GM18907 (cell line): ENCODE measurements at regions not wholly inside any gene's neighbourhood (a gene's known extent, or its start where the extent isn't known, plus 50 kb on each side); places are given as distances from the start of the nearest gene placed in this dataset.
"Not testable (repeated sequence)": the region's sequence is repeated elsewhere in the genome, so short reads cannot be mapped to it uniquely, and the experiment has no call there.

Experiments used
- ATAC-seq: cut with Tn5 transposase; IDR thresholded peaks from one replicate; pipeline ENCODE4 v1.9.1; 2021; ENCODE audit warnings: mild to moderate bottlenecking, moderate library complexity; ENCODE audit not compliant: unreplicated experiment

- ATAC-seq = no peak
Observed at GRCh38 chr2:142509401-142509800, 368.1 kb upstream of the KYNU start.

DNA sequence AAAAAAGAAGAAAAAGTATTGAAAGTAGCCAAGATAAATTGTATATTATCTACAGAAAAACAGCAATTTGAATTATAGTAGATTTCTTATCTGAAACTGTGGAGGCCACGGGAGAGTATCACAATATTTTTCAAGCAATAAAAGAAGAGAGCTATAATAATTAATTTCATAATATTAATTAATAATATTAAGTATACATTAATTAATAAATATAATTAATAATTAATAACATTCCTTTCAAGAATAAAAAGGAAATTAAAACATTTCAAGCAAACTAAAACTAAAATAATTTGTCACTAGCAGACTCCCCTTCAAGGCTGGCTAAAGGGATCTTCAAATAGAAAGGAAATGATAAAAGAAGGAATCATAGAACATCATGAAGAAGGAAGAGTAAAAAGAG lies 372.7 kb upstream of the KYNU start:
- no peak for ATAC-seq

GRCh38 chr2:142502402-142502801 lies 371.6 kb upstream of the LRP1B start:
- no peak for ATAC-seq

GRCh38 chr2:142495141-142495540 lies 364.3 kb upstream of the LRP1B start:
- no peak for ATAC-seq

DNA sequence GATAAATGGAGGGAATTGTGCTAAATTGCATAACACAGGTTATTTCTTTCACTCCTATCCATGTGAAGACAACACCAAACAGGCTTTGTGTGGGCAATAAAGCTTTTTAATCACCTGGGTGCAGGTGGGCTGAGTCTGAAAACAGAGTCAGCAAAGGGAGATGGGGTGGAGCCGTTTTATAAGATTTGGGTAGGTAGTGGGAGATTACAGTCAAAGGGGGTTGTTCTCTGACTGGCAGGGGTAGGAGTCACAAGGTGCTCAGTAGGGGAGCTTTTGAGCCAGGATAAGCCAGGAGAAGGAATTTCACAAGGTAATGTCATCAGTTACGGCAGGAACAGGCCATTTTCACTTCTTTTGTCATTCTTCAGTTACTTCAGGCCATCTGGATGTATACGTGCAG lies 358.8 kb upstream of the LRP1B start:
- ATAC-seq = not testable (repeated sequence)

- no peak for ATAC-seq
Observed at GRCh38 chr2:142484111-142484510, 353.3 kb upstream of the LRP1B start.

GRCh38 chr2:142483653-142484052 lies 352.8 kb upstream of the LRP1B start:
- no peak for ATAC-seq

DNA sequence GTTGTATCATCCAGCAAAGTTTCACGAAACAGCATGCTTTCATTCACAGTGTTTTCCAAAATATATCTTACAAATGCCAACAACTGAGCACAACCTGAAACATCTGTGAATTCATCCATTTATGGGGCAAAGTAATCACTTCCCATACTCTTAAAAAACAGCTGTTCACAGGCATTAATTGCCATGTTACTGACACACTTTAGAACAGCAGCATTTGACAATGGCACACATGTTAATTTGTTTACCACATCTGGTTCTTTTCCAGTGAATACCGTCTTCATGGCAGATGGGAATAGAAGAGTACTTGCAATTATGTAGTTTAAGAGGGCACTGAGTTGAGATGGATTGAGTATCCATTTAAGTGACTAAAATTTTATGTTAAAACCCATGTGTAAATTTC lies 347.4 kb upstream of the LRP1B start:
- ATAC-seq = no peak

GRCh38 chr2:142472382-142472781 lies 341.6 kb upstream of the LRP1B start:
- ATAC-seq = no peak

DNA sequence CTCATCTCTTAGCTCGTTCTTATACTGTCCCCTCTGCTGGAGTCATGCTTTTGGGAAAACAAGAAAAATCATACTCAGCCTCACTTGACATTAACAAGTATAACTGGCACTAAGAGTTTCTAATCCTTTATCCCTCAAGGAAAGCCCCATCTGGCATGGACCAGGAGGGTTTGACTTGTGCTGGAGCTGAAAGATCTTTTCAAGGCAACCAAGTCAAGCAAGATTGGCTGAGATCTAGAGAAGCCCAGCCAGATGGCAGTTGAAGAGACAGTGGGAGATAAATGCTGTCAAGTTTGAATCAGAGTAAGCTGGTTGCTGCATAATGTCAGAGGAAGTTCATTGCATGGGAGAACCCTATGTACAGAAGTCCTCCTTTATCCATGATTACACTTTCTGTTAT lies 336.5 kb upstream of the LRP1B start:
- ATAC-seq = no peak

DNA sequence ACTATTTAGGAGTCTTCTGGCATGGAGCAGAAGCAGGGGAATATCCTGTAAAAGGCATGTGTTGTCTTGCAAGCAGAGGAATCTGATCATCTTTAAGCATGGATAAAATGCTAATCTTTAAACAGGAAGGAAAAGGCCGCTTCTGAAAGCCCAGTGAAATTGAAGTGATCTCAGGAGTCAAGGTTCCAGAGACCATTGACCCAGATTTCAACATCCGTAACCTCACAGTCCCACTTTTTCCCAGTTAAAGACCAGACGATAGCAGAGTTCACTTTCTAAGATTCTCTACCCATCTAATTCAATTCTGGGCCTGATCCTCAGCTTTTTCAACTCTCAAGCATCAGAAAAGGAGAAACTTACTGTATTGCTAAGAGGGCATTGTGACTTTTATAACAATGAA lies 332.2 kb upstream of the LRP1B start:
- no peak for ATAC-seq

GRCh38 chr2:142462306-142462705 lies 331.5 kb upstream of the LRP1B start:
- ATAC-seq = no peak

GRCh38 chr2:142445551-142446072 lies 314.8 kb upstream of the LRP1B start:
- ATAC-seq = no peak

- ATAC-seq = no peak
Observed at GRCh38 chr2:142445023-142445422, 314.2 kb upstream of the LRP1B start.

DNA sequence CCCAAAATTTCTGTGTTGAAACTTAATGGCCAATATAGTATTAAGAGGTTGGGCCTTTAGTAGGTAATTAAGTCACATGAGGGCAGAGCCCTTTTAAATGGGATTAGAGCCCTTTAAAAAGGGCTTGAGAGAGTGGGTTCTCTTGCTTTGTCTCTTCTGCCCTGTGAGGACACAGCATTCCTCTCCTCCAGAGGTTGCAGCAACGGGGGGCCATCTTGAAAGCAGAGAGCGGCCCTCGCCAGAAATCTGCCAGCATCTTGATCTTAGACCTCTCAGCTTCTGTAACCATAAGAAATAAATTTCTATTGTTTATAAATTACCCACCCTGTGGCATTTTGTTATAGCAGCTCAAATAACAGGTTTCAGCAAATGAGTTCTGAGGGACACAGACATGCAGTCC lies 305.0 kb upstream of the LRP1B start:
- no peak for ATAC-seq

- no peak for ATAC-seq
Observed at GRCh38 chr2:142426064-142426463, 295.2 kb upstream of the LRP1B start.

GRCh38 chr2:142425551-142425950 lies 294.7 kb upstream of the LRP1B start:
- no peak for ATAC-seq

DNA sequence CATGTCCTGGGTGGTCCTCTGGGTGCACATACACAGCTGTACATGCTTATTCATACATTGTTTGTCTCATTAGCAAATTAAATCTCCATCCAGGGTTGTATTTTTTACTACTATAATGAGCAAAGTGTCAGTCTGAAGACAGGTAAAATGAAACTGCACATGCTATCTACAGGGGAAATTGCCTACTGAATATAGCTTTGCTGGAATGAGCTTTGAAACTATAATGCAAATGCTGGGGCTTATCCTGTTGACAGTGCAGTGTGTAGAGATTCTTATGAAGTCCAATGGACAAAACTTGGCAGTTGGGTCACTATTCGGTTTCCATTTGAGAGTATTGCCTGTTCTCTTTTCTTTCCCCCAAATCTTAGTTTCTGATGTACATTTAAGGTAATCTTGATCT lies 292.8 kb upstream of the LRP1B start:
- no peak for ATAC-seq

DNA sequence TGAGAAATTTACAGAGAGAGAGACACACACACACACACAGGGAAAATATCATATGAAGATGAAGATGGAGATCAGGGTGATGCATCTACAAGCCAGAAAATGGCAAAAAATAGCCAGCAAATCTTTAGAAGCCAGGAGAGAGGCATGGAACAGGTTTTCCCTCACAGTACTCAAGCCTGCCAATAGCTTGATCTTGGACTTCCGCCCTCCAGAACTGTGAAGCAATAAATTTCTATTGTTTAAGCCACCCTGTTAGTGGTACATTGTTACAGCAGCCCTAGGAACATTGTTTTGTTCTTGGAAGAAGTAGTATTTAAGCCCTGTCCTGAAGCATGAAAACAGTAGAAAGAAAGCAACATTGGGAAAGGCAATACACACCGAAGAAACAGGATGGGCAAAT lies 292.0 kb upstream of the LRP1B start:
- ATAC-seq = no peak

GRCh38 chr2:142422041-142422440 lies 291.2 kb upstream of the LRP1B start:
- ATAC-seq = no peak

DNA sequence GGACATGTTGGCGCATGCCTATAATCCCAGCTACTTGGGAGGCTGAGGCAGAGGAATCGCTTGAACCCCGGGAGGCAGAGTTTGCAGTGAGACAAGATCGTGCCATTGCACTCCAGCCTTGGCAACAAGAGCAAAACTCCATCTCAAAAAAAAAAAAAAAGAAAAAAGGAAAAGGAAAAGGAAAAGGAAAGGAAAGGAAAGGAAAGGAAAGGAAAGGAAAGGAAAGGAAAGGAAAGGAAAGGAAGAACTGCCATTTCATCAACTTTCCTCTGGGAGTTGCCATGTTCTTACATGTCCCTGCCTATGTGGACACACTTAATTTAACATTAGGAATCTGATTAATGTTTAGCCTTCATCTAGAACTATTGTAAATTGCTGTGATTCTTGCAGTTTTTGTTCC lies 287.9 kb upstream of the LRP1B start:
- not testable (repeated sequence) for ATAC-seq

DNA sequence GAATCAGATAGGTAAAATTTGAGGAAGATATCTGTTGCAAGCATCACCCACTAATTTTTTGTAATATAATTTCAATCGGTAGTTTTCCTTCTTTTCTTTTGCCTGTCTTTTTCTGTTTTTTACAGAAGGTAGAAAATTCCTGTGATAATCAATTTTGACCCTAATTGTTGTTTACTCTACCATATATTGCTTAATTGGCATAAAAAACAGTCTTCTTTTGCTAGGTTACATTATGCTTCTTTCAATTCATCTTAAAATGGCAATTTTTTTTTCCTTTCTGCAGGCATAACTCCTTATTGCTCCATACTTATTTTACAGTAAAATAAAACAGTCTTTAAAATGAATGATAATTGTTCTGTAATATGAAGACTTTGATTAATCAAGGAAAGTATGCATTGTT lies 286.2 kb upstream of the LRP1B start:
- ATAC-seq = no peak

- no peak for ATAC-seq
Observed at GRCh38 chr2:142415461-142415860, 284.6 kb upstream of the LRP1B start.

DNA sequence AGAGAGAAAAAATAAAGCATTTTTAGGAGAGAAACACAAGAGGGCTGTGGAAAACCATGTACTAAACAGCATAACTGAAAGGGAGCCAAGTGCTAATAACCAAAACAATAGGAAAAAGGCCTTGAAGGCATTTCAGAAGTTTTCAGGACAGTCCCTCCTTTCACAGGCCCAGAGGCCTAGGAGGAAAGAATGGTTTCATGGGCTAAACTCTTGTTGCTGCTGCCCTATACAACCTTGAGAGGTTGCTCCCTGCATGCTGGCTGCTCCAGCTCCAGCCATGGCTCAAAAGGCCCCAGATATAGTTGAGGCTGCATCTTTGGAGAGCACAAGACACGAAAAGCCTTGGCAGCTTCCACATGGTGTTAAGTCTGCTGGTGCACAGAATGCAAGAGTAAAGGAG lies 267.4 kb upstream of the LRP1B start:
- ATAC-seq = no peak
